ENCODE measurements at regions not wholly inside any gene's neighbourhood (a gene's known extent, or its start where the extent isn't known, plus 50 kb on each side); places are given as distances from the start of the nearest gene placed in this dataset.
"Not testable (repeated sequence)": the region's sequence is repeated elsewhere in the genome, so short reads cannot be mapped to it uniquely, and the experiment has no call there.

DNA sequence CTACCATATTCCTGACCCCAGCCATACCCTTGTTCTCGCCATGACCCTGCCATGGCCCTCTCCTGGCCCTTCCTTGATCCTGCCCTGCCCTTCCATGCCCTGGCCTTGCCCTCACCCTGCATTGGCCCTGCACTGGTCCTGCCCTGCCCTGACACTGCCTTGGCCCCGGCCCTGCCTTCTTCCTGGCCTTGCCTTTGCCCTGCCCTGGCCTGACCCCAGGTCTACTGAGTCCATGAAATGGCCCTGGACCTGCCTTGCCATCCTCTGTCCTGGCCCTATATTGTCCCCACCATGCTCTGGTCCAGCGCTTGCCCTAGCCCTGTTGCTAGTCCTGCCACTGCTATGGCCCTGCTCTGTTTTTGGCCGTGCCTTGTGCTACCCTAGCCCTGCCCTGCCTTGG lies 536.1 kb downstream of the FOXD4L6 start:
- H3K4ac ChIP-seq (ENCODE audit: low read depth, low read length); H3K14ac ChIP-seq (ENCODE audit: insufficient read depth, low read length); H3K4me2 ChIP-seq (ENCODE audit: insufficient read depth, insufficient read length, low read length); H3K9me3 ChIP-seq (ENCODE audit: control insufficient read depth, low read depth, low read length); H3K27me3 ChIP-seq (ENCODE audit: insufficient read depth, low read length); H3K79me1 ChIP-seq (ENCODE audit: insufficient read depth, low read depth, low read length, poor library complexity, severe bottlenecking); DNase-seq; H3K36me3 Mint-ChIP-seq (ENCODE audit: insufficient read depth in 1 of 3, low read depth in 3 of 3); H3K27ac ChIP-seq (ENCODE audit: insufficient read length, low read depth, low read length); H4K5ac ChIP-seq (ENCODE audit: insufficient read length, low read depth, low read length); H2BK12ac ChIP-seq (ENCODE audit: insufficient read length, low read depth, low read length); H3T11ph ChIP-seq (ENCODE audit: low read length); H2BK120ac ChIP-seq (ENCODE audit: low read depth, low read length, poor library complexity, severe bottlenecking); H3K56ac ChIP-seq (ENCODE audit: insufficient read length, low read depth, low read length); H4K8ac ChIP-seq (replicated peaks; ENCODE audit: insufficient read length, low read depth, low read length); H3K23me2 ChIP-seq (ENCODE audit: insufficient read length, low read depth, low read length, poor library complexity, severe bottlenecking); H2BK5ac ChIP-seq (ENCODE audit: insufficient read length, low read length); H2BK20ac ChIP-seq (ENCODE audit: low read depth, low read length, poor library complexity, severe bottlenecking); H3K27ac Mint-ChIP-seq; H4K91ac ChIP-seq (ENCODE audit: insufficient read length, low read depth, low read length); H3K79me2 ChIP-seq (ENCODE audit: insufficient read depth, low read length); H2BK15ac ChIP-seq (ENCODE audit: low read depth, low read length); H2AFZ ChIP-seq (ENCODE audit: low read length); H2AK5ac ChIP-seq (ENCODE audit: insufficient read length, low read length); H3K9me3 Mint-ChIP-seq; H4K20me1 ChIP-seq (ENCODE audit: control insufficient read depth, insufficient read depth, insufficient read length); H3K18ac ChIP-seq (ENCODE audit: insufficient read length, low read depth, low read length); H3K9ac ChIP-seq (ENCODE audit: extremely low read depth, insufficient read length, low read length); H3K4me1 Mint-ChIP-seq; H3K4me3 Mint-ChIP-seq; H3K23ac ChIP-seq (ENCODE audit: insufficient read length, low read depth, low read length); H3K4me1 ChIP-seq (ENCODE audit: insufficient read depth, low read length): not testable (repeated sequence)
- H3K27me3 Mint-ChIP-seq (ENCODE audit: low read depth), result peaks cover 13% of the 10 kb centered on the region
- no CpG with 5 or more reads among the region's 4 CpGs for WGBS (ENCODE audit: extremely low coverage, insufficient read length, low lambda C conversion rate)

DNA sequence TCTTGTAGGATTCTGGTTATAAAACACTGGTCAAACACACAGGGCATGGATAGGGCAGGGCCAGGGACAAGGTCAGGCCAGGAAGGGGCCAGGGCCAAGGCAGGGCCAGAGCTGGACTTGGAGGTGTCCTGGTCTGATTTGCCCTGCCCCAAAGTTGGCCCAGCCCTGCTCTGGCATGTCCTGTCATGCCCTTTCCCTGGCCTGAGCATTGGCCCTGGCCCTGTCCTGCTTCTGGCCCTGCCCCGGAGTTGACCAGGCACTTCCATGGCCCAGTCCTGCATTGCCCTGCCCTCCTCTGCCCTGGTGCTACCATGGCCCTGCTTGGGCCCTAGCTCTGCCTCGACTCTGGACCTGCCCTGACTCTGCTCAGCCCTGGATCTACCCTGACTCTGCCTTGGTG lies 536.6 kb downstream of the FOXD4L6 start:
- peaks cover 13% of the 10 kb centered on the region for H3K27me3 Mint-ChIP-seq (ENCODE audit: low read depth)
- H3K9me3 ChIP-seq (ENCODE audit: control insufficient read depth, low read depth, low read length); H3K18ac ChIP-seq (ENCODE audit: insufficient read length, low read depth, low read length); H3K9me3 Mint-ChIP-seq; H2BK120ac ChIP-seq (ENCODE audit: low read depth, low read length, poor library complexity, severe bottlenecking); H3K27ac Mint-ChIP-seq; H2BK15ac ChIP-seq (ENCODE audit: low read depth, low read length); H2BK12ac ChIP-seq (ENCODE audit: insufficient read length, low read depth, low read length); H3K4me1 ChIP-seq (ENCODE audit: insufficient read depth, low read length); H3K9ac ChIP-seq (ENCODE audit: extremely low read depth, insufficient read length, low read length); H3K23ac ChIP-seq (ENCODE audit: insufficient read length, low read depth, low read length); H3K79me2 ChIP-seq (ENCODE audit: insufficient read depth, low read length); H4K8ac ChIP-seq (replicated peaks; ENCODE audit: insufficient read length, low read depth, low read length); H2AFZ ChIP-seq (ENCODE audit: low read length); H3K4me3 Mint-ChIP-seq; H4K91ac ChIP-seq (ENCODE audit: insufficient read length, low read depth, low read length); H3K4ac ChIP-seq (ENCODE audit: low read depth, low read length); H3K4me1 Mint-ChIP-seq; H3K56ac ChIP-seq (ENCODE audit: insufficient read length, low read depth, low read length); H3K27ac ChIP-seq (ENCODE audit: insufficient read length, low read depth, low read length); H3T11ph ChIP-seq (ENCODE audit: low read length); H4K20me1 ChIP-seq (ENCODE audit: control insufficient read depth, insufficient read depth, insufficient read length); H4K5ac ChIP-seq (ENCODE audit: insufficient read length, low read depth, low read length); H2BK20ac ChIP-seq (ENCODE audit: low read depth, low read length, poor library complexity, severe bottlenecking); H2BK5ac ChIP-seq (ENCODE audit: insufficient read length, low read length); H3K23me2 ChIP-seq (ENCODE audit: insufficient read length, low read depth, low read length, poor library complexity, severe bottlenecking); H2AK5ac ChIP-seq (ENCODE audit: insufficient read length, low read length); H3K36me3 Mint-ChIP-seq (ENCODE audit: insufficient read depth in 1 of 3, low read depth in 3 of 3); H3K4me2 ChIP-seq (ENCODE audit: insufficient read depth, insufficient read length, low read length); H3K14ac ChIP-seq (ENCODE audit: insufficient read depth, low read length); DNase-seq; H3K79me1 ChIP-seq (ENCODE audit: insufficient read depth, low read depth, low read length, poor library complexity, severe bottlenecking); H3K27me3 ChIP-seq (ENCODE audit: insufficient read depth, low read length): not testable (repeated sequence)
- WGBS (ENCODE audit: extremely low coverage, insufficient read length, low lambda C conversion rate), result no CpG with 5 or more reads among the region's 2 CpGs

All from H9 (cell line).